NT2/D1 (cell line): ENCODE measurements at regions not wholly inside any gene's neighbourhood (a gene's known extent, or its start where the extent isn't known, plus 50 kb on each side); places are given as distances from the start of the nearest gene placed in this dataset.

Experiments
- DNase-seq: peaks from one replicate; pipeline ENCODE4 v3.0.0-alpha.2; 2011; ENCODE audit warnings: low read depth, low spot score
- H3K27me3 ChIP-seq: 2 replicates; pipeline ENCODE4 v1.6.0; 2011; ENCODE audit warnings: mild to moderate bottlenecking; ENCODE audit not compliant: insufficient read length, insufficient read depth
- H3K36me3 ChIP-seq: 2 replicates; pipeline ENCODE4 v1.6.1; 2011; ENCODE audit warnings: mild to moderate bottlenecking, low read length, mixed read lengths; ENCODE audit not compliant: insufficient read depth, insufficient read length
- H3K4me1 ChIP-seq: 2 replicates; pipeline ENCODE4 v1.5.1; 2011; ENCODE audit not compliant: insufficient read depth, insufficient read length
- H3K4me3 ChIP-seq: 2 replicates; pipeline ENCODE4 v1.5.1; 2011; ENCODE audit warnings: low read depth; ENCODE audit not compliant: insufficient read length
- H3K9ac ChIP-seq: 2 replicates; pipeline ENCODE4 v1.6.0; 2011; ENCODE audit warnings: low read depth; ENCODE audit not compliant: insufficient read length
- H3K9me3 ChIP-seq: 2 replicates; pipeline ENCODE4 v1.5.1; 2011; ENCODE audit warnings: mild to moderate bottlenecking, low read length; ENCODE audit not compliant: insufficient read depth
- SUZ12 ChIP-seq: IDR thresholded peaks from 2 replicates; pipeline ENCODE4 v1.6.1; 2011; ENCODE audit not compliant: insufficient read length, insufficient read depth; ENCODE audit errors: extremely low read depth
- YY1 ChIP-seq: IDR thresholded peaks from 2 replicates; pipeline ENCODE4 v1.6.1; 2011; ENCODE audit not compliant: insufficient read length, insufficient read depth
- ZNF274 ChIP-seq: IDR thresholded peaks from 2 replicates; pipeline ENCODE4 v1.6.1; 2011; ENCODE audit warnings: mild to moderate bottlenecking, low read depth, low read length

DNA sequence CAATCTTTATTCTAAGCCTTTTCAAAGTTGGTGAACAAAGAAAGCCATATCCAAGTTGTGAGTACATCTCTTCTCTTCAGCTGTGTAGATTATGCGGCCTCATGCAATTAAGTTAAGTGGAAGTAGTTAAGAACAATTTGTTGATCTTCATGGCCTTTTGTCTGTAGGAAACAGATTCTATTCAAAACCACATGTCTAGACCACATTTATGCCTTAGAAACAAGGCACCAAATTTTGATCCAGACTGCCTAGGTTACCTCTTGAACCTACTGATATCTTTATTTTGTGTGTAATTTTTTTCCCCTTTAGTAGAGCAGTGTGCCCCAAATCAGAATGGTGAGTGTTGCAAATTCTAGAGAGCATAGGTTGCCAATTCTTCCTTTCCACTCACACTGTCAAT is 101.6 kb upstream of the CERS6 start:
- no peaks in the 10 kb centered on the region for H3K27me3 ChIP-seq
- H3K36me3 ChIP-seq = no peaks in the 10 kb centered on the region
- TF ChIP-seq YY1 (no peak), ZNF274 (no peak), SUZ12 (no peak)
- H3K9ac ChIP-seq = no peak overlapping the region
- peaks cover 2% of the 10 kb centered on the region for H3K4me1 ChIP-seq
- no peak overlapping the region for H3K4me3 ChIP-seq
- no peak for DNase-seq
- H3K9me3 ChIP-seq = peaks cover 14% of the 10 kb centered on the region; the same call in 1 of the 2 replicates

DNA sequence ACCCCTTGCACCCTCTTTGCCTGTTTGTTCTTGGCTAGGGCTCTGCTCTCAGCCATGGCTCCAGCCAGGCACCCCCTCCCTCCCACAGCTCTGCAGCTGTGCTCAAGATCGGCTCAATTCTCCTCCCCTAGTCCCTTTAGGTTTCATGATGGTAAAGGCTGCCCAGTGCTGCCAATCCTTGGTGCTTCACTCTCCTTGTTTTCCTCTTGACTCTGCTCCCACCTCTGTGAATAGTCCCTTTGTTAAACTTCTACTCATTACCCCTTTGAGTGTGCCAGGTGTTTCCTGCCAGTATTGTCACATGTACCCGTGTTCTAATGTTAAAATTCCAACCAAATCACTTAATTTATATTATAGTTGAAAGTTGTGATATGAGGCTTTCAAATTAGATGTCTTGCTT is 101.0 kb upstream of the CERS6 start:
- no peak for DNase-seq
- TF ChIP-seq ZNF274 = no peak
- no peak for TF ChIP-seq SUZ12
- no peak for TF ChIP-seq YY1
- H3K9me3 ChIP-seq = peaks cover 14% of the 10 kb centered on the region; the same call in 1 of the 2 replicates

DNA sequence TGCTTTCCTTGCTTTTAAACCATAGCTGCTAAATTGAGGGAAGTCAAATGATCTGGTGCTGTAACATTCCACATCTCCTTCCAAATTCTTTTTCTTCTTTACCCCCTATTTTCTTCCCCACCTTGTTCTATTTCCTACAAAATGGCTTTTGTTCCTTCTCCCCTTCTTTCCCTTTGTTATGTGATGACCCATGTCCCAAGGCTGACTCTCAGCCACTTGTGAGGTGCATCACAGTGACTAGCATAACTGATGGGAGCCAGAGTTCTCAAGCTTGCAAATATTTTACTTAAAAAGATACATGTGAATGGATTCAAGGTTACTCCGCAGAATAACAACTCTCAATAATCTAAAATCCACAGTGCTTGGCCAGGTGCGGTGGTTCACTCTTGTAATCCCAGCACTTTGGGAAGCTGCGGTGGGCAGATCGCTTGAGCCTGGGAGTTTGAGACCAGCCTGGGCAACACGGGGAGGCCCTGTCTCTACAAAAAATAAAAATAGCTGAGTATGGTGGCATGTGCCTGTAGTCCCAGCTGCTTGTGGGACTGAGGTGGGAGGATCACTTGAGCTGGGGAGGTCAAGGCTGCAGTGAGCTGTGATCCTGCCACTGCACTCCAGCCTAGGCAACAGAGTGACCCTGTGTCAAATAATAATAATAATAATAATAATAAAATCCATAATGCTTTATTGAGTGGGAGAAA is 100.1 kb upstream of the CERS6 start:
- Histone ChIP-seq H3K9ac (no peak overlapping the region), H3K4me3 (no peak overlapping the region), H3K4me1 (peaks cover 2% of the 10 kb centered on the region), H3K27me3 (no peaks in the 10 kb centered on the region), H3K36me3 (no peaks in the 10 kb centered on the region), H3K9me3 (peaks cover 14% of the 10 kb centered on the region; the same call in 1 of the 2 replicates)
- TF ChIP-seq YY1 (no peak), SUZ12 (no peak), ZNF274 (no peak)
- no peak for DNase-seq

More for the DNA sequence above, 101.0 kb upstream of the CERS6 start:
- Histone ChIP-seq H3K27me3 (no peaks in the 10 kb centered on the region), H3K36me3 (no peaks in the 10 kb centered on the region), H3K9ac (no peak overlapping the region), H3K4me1 (peaks cover 2% of the 10 kb centered on the region), H3K4me3 (no peak overlapping the region)

DNA sequence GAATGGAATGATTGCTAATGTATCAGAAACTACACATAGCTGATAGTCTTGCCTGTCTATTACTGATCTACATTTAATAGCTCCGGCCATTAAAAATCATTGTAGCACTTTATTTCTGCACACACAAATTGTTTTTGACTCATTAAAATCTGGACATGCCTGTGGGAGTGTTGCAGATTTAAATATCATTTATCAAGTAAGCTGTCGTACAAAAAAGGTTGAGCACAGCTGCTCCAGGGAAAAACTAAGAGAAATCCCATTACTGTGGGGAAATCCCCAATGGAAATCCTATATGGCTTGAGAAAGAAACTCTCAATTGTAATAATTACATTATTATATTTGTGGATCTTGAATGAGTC is 99.6 kb upstream of the CERS6 start:
- no peaks in the 10 kb centered on the region for H3K27me3 ChIP-seq
- DNase-seq = no peak
- H3K4me3 ChIP-seq = no peak overlapping the region
- H3K4me1 ChIP-seq = peaks cover 2% of the 10 kb centered on the region
- TF ChIP-seq YY1 (no peak), ZNF274 (no peak), SUZ12 (no peak)
- H3K36me3 ChIP-seq = no peaks in the 10 kb centered on the region
- peaks cover 14% of the 10 kb centered on the region; the same call in 1 of the 2 replicates for H3K9me3 ChIP-seq
- no peak overlapping the region for H3K9ac ChIP-seq

DNA sequence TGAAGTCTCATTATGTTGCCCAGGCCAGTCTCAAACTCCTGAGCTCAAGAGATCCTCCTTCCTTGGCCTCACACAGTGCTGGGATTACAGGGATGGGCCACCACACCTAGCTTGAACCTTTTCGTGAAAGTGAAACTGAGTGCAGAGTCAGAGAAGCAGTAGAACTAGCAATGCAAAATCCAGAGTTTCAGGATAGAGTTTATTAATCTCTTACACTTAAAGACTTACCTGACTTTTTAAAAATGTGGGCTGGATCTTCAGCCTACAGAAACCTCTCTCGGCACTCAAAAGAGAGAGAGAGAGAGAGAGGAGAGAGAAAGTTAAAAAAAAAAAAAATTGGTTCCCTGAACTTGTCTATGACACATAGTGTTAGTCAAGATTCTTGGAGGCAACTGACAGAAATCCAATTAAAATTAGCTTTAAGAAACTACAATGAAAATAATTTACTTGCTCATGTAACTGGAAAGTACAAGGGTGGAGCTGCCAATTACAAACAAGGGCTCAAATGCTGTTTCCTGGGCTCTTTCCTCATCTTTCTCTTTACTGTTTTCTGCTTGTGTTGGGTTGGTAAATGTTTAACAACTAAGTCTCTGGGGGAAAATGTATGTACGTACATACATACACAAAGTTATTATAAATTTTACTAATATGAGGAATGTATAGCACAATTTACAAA is 98.1 kb upstream of the CERS6 start:
- Histone ChIP-seq H3K9me3 (peaks cover 10% of the 10 kb centered on the region; the same call in 1 of the 2 replicates), H3K4me1 (peaks cover 2% of the 10 kb centered on the region), H3K9ac (no peak overlapping the region), H3K36me3 (no peaks in the 10 kb centered on the region), H3K4me3 (no peak overlapping the region), H3K27me3 (no peaks in the 10 kb centered on the region)
- no peak for DNase-seq
- no peak for TF ChIP-seq ZNF274
- TF ChIP-seq YY1 = no peak
- TF ChIP-seq SUZ12 = no peak

DNA sequence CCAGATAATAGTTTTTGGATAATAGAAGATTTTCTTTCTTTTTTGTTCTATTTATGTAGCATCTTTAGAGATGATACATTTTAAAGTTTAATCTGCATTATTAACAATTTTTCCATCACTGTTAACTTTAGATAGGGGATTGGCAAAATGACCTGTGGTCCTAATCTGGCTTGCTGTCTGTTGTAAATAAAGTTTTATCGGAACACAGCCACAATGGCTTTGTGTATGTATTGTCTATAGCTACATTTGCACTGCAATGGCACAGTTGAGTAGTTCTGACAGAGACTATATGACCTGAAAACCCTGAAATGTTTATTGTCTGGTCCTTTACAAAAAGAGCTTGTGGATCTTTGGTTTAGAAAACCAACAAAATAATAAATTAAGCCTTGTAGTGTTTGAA is 97.0 kb upstream of the CERS6 start:
- H3K4me1 ChIP-seq = peaks cover 2% of the 10 kb centered on the region
- H3K36me3 ChIP-seq = no peaks in the 10 kb centered on the region
- H3K9ac ChIP-seq = no peak overlapping the region
- DNase-seq = no peak
- no peaks in the 10 kb centered on the region for H3K27me3 ChIP-seq
- no peak overlapping the region for H3K4me3 ChIP-seq
- H3K9me3 ChIP-seq = no peaks in the 10 kb centered on the region
- TF ChIP-seq SUZ12 = no peak
- no peak for TF ChIP-seq YY1
- TF ChIP-seq ZNF274 = no peak

DNA sequence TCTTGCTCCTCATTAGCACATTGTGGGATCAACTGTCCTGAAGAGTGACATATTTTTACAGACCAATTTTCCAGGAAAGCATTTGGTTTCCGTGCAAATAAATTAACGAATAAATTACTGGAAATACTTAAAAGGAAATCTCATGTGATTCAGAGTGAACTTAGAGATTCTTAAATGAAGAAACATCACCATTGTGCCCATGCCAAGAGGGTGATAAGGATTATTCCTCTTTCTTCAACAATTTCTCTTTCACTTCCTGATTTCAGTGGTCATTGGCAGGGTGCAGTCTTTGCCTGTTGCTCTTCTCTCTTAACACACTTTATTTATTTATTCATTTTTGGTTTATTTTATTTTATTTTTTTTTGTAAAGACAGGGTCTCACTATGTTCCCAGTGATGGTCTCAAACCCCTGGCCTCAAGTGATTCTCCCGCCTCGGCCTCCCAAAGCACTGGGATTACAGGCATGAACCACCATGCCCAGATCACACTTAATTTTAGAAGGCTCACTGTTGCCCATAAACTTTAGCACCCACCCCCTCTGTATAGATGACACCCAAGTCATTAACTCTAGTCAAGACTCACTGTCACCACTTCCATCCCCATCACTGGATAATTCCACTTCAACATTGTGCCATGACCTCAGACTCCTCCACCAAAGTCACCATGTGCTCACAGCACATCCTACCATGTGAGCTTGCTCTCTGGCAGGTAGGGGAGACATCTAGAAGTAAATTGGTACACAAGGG is 92.6 kb upstream of the CERS6 start:
- TF ChIP-seq ZNF274 = no peak
- TF ChIP-seq YY1 = no peak
- no peak for TF ChIP-seq SUZ12
- no peaks in the 10 kb centered on the region for H3K4me1 ChIP-seq
- no peak overlapping the region for H3K4me3 ChIP-seq
- no peak for DNase-seq
- no peaks in the 10 kb centered on the region for H3K27me3 ChIP-seq
- no peak overlapping the region for H3K9ac ChIP-seq
- no peaks in the 10 kb centered on the region for H3K9me3 ChIP-seq
- no peaks in the 10 kb centered on the region for H3K36me3 ChIP-seq
